AG04450 (cell line): ENCODE measurements at regions not wholly inside any gene's neighbourhood (a gene's known extent, or its start where the extent isn't known, plus 50 kb on each side); places are given as distances from the start of the nearest gene placed in this dataset.
A peak's percentile ranks its signal among the peaks of the same experiment; 100 is the strongest.

Experiments
- CTCF ChIA-PET: fragments of 300-600, 350-600 bp; formaldehyde crosslinking; extraction: SDS; loops from one replicate; lab custom pipeline; 2022; ENCODE audit warnings: antibody characterized with exemption, inconsistent platforms; lab: Charles Lee
- POLR2A ChIA-PET: fragments of 350-600 bp; formaldehyde crosslinking; extraction: SDS; loops from one replicate; lab custom pipeline; 2021; ENCODE audit warnings: antibody characterized with exemption, inconsistent platforms; lab: Yijun Ruan, JAX
- DNase-seq: peaks from one replicate; pipeline ENCODE4 v3.0.0-alpha.2; 2011; ENCODE audit warnings: low read depth, low spot score
- H3K27ac ChIP-seq: one replicate; pipeline ENCODE4 v1.5.1; 2012; ENCODE audit warnings: low read depth, low read length, control low read depth
- H3K27me3 ChIP-seq: one replicate; pipeline ENCODE4 v1.6.0; 2012; ENCODE audit warnings: low read length; ENCODE audit not compliant: control insufficient read depth, insufficient read depth
- H3K4me3 ChIP-seq: 2 replicates; pipeline ENCODE4 v1.5.1; 2011; ENCODE audit warnings: mild to moderate bottlenecking, low read depth, low read length, control low read depth
- H3K9me3 ChIP-seq: 2 replicates; pipeline ENCODE4 v1.5.1; 2012; ENCODE audit warnings: low read length; ENCODE audit not compliant: control insufficient read depth, insufficient read depth
- CTCF ChIP-seq: IDR thresholded peaks from 2 replicates; pipeline ENCODE4 v1.5.1; 2011; ENCODE audit warnings: low read depth, low read length, control low read depth, inconsistent platforms

- Histone ChIP-seq H3K4me3 (no peak overlapping the region), H3K27ac (no peak overlapping the region), H3K27me3 (no peaks in the 10 kb centered on the region), H3K9me3 (no peaks in the 10 kb centered on the region)
- DNase-seq: no peak
- ChIA-PET CTCF (no interaction called here), POLR2A (no interaction called here)
- no peak for TF ChIP-seq CTCF
These were observed 2362.4 kb upstream of the TENM3 start for GRCh38 chr4:179880756-179881155.

- H3K27ac ChIP-seq: no peak overlapping the region
These were observed 2349.0 kb upstream of the TENM3 start for GRCh38 chr4:179894066-179894778.

GRCh38 chr4:179919587-179919986 is 2323.6 kb upstream of the TENM3 start:
- Histone ChIP-seq H3K27me3 (no peaks in the 10 kb centered on the region), H3K9me3 (no peaks in the 10 kb centered on the region), H3K4me3 (no peak overlapping the region), H3K27ac (no peak overlapping the region)
- ChIA-PET POLR2A (no interaction called here), CTCF (no interaction called here)
- TF ChIP-seq CTCF: no peak
- no peak for DNase-seq

More at GRCh38 chr4:179894066-179894778, 2349.0 kb upstream of the TENM3 start:
- Histone ChIP-seq H3K9me3 (no peaks in the 10 kb centered on the region), H3K27me3 (no peaks in the 10 kb centered on the region), H3K4me3 (no peak overlapping the region)
- peak; percentile 42 for DNase-seq
- POLR2A ChIA-PET: no interaction called here
- TF ChIP-seq CTCF: no peak
- CTCF ChIA-PET: interaction anchor here (1.5 kb wide), 1 partner anchor 27 kb away, joined by 6 read pairs; no protein-coding TSS in a partner anchor

- TF ChIP-seq CTCF: no peak
- no peak for DNase-seq
- POLR2A ChIA-PET: no interaction called here
- no peak overlapping the region for H3K27ac ChIP-seq
- H3K27me3 ChIP-seq: no peaks in the 10 kb centered on the region
- H3K9me3 ChIP-seq: no peaks in the 10 kb centered on the region
- H3K4me3 ChIP-seq: no peak overlapping the region
- CTCF ChIA-PET: no interaction called here
These were observed 2315.7 kb upstream of the TENM3 start for GRCh38 chr4:179927473-179927872.

- Histone ChIP-seq H3K27ac (no peak overlapping the region), H3K27me3 (no peaks in the 10 kb centered on the region), H3K4me3 (no peak overlapping the region), H3K9me3 (no peaks in the 10 kb centered on the region)
- no peak for TF ChIP-seq CTCF
- ChIA-PET POLR2A (no interaction called here), CTCF (no interaction called here)
- no peak for DNase-seq
These were observed 2301.3 kb upstream of the TENM3 start for GRCh38 chr4:179941911-179942310.
